K562 (cell line): ENCODE measurements at regions not wholly inside any gene's neighbourhood (a gene's known extent, or its start where the extent isn't known, plus 50 kb on each side); places are given as distances from the start of the nearest gene placed in this dataset.

Experiments used
- CEBPZ ChIP-seq: fragments of 150-350 bp; IDR thresholded peaks from 2 replicates; pipeline ENCODE4 v1.6.1; 2014; ENCODE audit warnings: low read depth, mild to moderate bottlenecking, low read length, borderline replicate concordance
- CREM ChIP-seq: IDR thresholded peaks from 2 replicates; pipeline ENCODE4 v1.6.1; 2014; ENCODE audit warnings: antibody characterized with exemption, low read depth
- EZH2 ChIP-seq: IDR thresholded peaks from 2 replicates; pipeline ENCODE4 v1.6.1; 2012; ENCODE audit warnings: low read depth, mild to moderate bottlenecking, inconsistent platforms, low read length, borderline replicate concordance
- FOXM1 ChIP-seq, 2 experiments: fragments of 450-650 bp in 1 of 2; sonication (generic) in 1 of 2; formaldehyde crosslinking in 1 of 2; IDR thresholded peaks; 2 replicates each; pipeline versions ENCODE4 v1.6.1 to v1.9.0; 2017 to 2022; ENCODE audit warnings: low read depth in 2 of 2, mild to moderate bottlenecking in 2 of 2, missing genetic modification reagents in 1 of 2, moderate library complexity in 1 of 2
- GABPB2 ChIP-seq: fragments of 250-450 bp; sonication (Bioruptor Pico); conservative IDR thresholded peaks from 2 replicates; pipeline ENCODE4 v1.5.1; 2021; ENCODE audit warnings: mild to moderate bottlenecking
- HDAC8 ChIP-seq: fragments of 450-650 bp; IDR thresholded peaks from 2 replicates; pipeline ENCODE4 v1.6.1; 2016; ENCODE audit warnings: mild to moderate bottlenecking, missing genetic modification characterization, moderate library complexity, missing compliant biosample characterization
- NFXL1 ChIP-seq: fragments of 450-650 bp; formaldehyde crosslinking; IDR thresholded peaks from 2 replicates; pipeline ENCODE4 v1.4.0; 2021; ENCODE audit warnings: mild to moderate bottlenecking
- THAP7 ChIP-seq: fragments of 250-450 bp; sonication (Bioruptor Pico); IDR thresholded peaks from 2 replicates; pipeline ENCODE4 v1.5.0; 2021
- YBX1 ChIP-seq: fragments of 450-650 bp; IDR thresholded peaks from 2 replicates; pipeline ENCODE4 v1.7.1; 2016; ENCODE audit warnings: mild to moderate bottlenecking
- YY1 ChIP-seq, 3 experiments: IDR thresholded peaks; 2 replicates each; pipeline ENCODE4 v1.6.1; 2011; ENCODE audit warnings: low read length in 2 of 3, mild to moderate bottlenecking in 2 of 3, moderate library complexity in 2 of 3, borderline replicate concordance in 1 of 3, control low read depth in 1 of 3, low read depth in 1 of 3; ENCODE audit not compliant: insufficient read depth in 3 of 3, insufficient replicate concordance in 2 of 3, control insufficient read depth in 1 of 3, insufficient read length in 1 of 3; ENCODE audit errors: extremely low read depth in 1 of 3
- ZNF239 ChIP-seq: fragments of 250-450 bp; sonication (Bioruptor Pico); IDR thresholded peaks from 2 replicates; pipeline ENCODE4 v1.4.0; 2020; ENCODE audit warnings: mild to moderate bottlenecking
- ZNF830 ChIP-seq: fragments of 250-450 bp; sonication (Bioruptor Pico); IDR thresholded peaks from 2 replicates; pipeline ENCODE4 v1.5.0; 2021; ENCODE audit warnings: mild to moderate bottlenecking

DNA sequence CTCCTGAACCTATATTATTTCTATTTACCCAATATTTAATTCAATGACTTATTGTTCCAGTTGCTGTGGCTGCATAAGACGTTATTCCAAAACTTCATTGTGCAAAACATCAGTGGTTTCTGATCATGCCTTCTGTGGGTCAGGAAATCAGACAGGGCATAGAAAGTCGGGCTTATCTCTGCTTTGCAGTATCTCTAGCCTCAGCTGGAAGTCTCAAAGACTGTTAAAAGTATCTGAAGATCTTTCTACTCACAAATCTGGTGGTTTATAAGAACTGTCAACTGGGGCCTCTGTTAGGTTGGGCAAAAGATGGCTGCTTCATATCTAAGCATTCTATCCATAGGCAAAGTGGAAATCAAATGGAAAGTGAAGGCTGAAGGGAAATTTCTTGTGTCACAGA, 687.7 kb upstream of the ARRDC3 start:
- TF ChIP-seq FOXM1 (IDR thresholded peaks at IDR 0.05; ENCODE audit: low read depth) = no peak
- TF ChIP-seq FOXM1 (CRISPR knock-in tag; IDR thresholded peaks at IDR 0.05; ENCODE audit: low read depth) = no peak
- TF ChIP-seq YBX1 = no peak
- no peak for TF ChIP-seq THAP7 (CRISPR knock-in tag)
- no peak for TF ChIP-seq HDAC8 (tag)
- no peak for TF ChIP-seq CREM
- no peak for TF ChIP-seq ZNF830 (CRISPR knock-in tag)
- TF ChIP-seq GABPB2 (CRISPR knock-in tag) = no peak
- TF ChIP-seq CEBPZ = no peak
- no peak for TF ChIP-seq YY1 (IDR thresholded peaks at IDR 0.05; ENCODE audit: borderline replicate concordance in 1 of 3, control insufficient read depth in 1 of 3, extremely low read depth in 1 of 3, insufficient read depth in 3 of 3, insufficient read length in 1 of 3, insufficient replicate concordance in 2 of 3, low read depth in 1 of 3, low read length in 2 of 3)
- TF ChIP-seq EZH2 = no peak
- TF ChIP-seq NFXL1 (CRISPR knock-in tag) = no peak
- no peak for TF ChIP-seq ZNF239 (CRISPR knock-in tag)
